H9 (cell line): ENCODE measurements at regions not wholly inside any gene's neighbourhood (a gene's known extent, or its start where the extent isn't known, plus 50 kb on each side); places are given as distances from the start of the nearest gene placed in this dataset.

ENCODE experiments used
- DNase-seq: peaks from one replicate; pipeline ENCODE4 v3.0.0-alpha.2; 2017
- H2AFZ ChIP-seq: one replicate; pipeline ENCODE4 v1.6.1; 2013; ENCODE audit warnings: mild to moderate bottlenecking, low read length, control low read depth, moderate library complexity
- H2AK5ac ChIP-seq: 2 replicates; pipeline ENCODE4 v1.6.1; 2013; ENCODE audit warnings: low read length, control low read depth, mixed read lengths; ENCODE audit not compliant: insufficient read length
- H2BK120ac ChIP-seq: one replicate; pipeline ENCODE4 v1.6.1; 2013; ENCODE audit warnings: low read depth, mild to moderate bottlenecking, low read length, control low read depth, inconsistent platforms; ENCODE audit not compliant: poor library complexity, severe bottlenecking
- H2BK12ac ChIP-seq: 2 replicates; pipeline ENCODE4 v1.6.1; 2013; ENCODE audit warnings: low read length, control low read depth, mixed read lengths, low read depth; ENCODE audit not compliant: insufficient read length
- H2BK15ac ChIP-seq: 2 replicates; pipeline ENCODE4 v1.6.1; 2013; ENCODE audit warnings: low read depth, low read length, control low read depth
- H2BK20ac ChIP-seq: one replicate; pipeline ENCODE4 v1.6.1; 2013; ENCODE audit warnings: low read depth, mild to moderate bottlenecking, low read length, control low read depth, inconsistent platforms; ENCODE audit not compliant: poor library complexity, severe bottlenecking
- H2BK5ac ChIP-seq: 2 replicates; pipeline ENCODE4 v1.6.1; 2013; ENCODE audit warnings: low read length, control low read depth, mixed read lengths; ENCODE audit not compliant: insufficient read length
- H3K14ac ChIP-seq: 2 replicates; pipeline ENCODE4 v1.6.1; 2013; ENCODE audit warnings: low read length, control low read depth; ENCODE audit not compliant: insufficient read depth
- H3K18ac ChIP-seq: 2 replicates; pipeline ENCODE4 v1.6.1; 2013; ENCODE audit warnings: low read depth, mild to moderate bottlenecking, mixed read lengths, low read length, control low read depth; ENCODE audit not compliant: insufficient read length
- H3K23ac ChIP-seq: 2 replicates; pipeline ENCODE4 v1.6.1; 2013; ENCODE audit warnings: low read length, control low read depth, mixed read lengths, low read depth; ENCODE audit not compliant: insufficient read length
- H3K23me2 ChIP-seq: 2 replicates; pipeline ENCODE4 v1.6.1; 2013; ENCODE audit warnings: low read depth, mild to moderate bottlenecking, mixed read lengths, low read length, control low read depth; ENCODE audit not compliant: insufficient read length, poor library complexity, severe bottlenecking
- H3K27ac ChIP-seq: 2 replicates; pipeline ENCODE4 v1.5.1; 2013; ENCODE audit warnings: low read length, control low read depth, mixed read lengths, low read depth; ENCODE audit not compliant: insufficient read length
- H3K27me3 ChIP-seq: 2 replicates; pipeline ENCODE4 v1.6.1; 2013; ENCODE audit warnings: low read length, control low read depth, inconsistent platforms; ENCODE audit not compliant: insufficient read depth
- H3K4ac ChIP-seq: 2 replicates; pipeline ENCODE4 v1.6.1; 2013; ENCODE audit warnings: low read depth, mild to moderate bottlenecking, control low read depth, inconsistent platforms, low read length, moderate library complexity
- H3K4me1 ChIP-seq: 2 replicates; pipeline ENCODE4 v1.6.1; 2013; ENCODE audit warnings: low read length, control low read depth, inconsistent platforms; ENCODE audit not compliant: insufficient read depth
- H3K4me2 ChIP-seq: 2 replicates; pipeline ENCODE4 v1.6.1; 2013; ENCODE audit warnings: low read length, control low read depth, mixed read lengths; ENCODE audit not compliant: insufficient read length, insufficient read depth
- H3K56ac ChIP-seq: 2 replicates; pipeline ENCODE4 v1.6.1; 2013; ENCODE audit warnings: low read depth, mild to moderate bottlenecking, mixed read lengths, low read length, control low read depth; ENCODE audit not compliant: insufficient read length
- H3K79me1 ChIP-seq: 2 replicates; pipeline ENCODE4 v1.6.1; 2013; ENCODE audit warnings: low read depth, mild to moderate bottlenecking, moderate library complexity, low read length, control low read depth, inconsistent platforms; ENCODE audit not compliant: insufficient read depth, poor library complexity, severe bottlenecking
- H3K79me2 ChIP-seq: 2 replicates; pipeline ENCODE4 v1.6.1; 2013; ENCODE audit warnings: low read length, control low read depth, inconsistent platforms; ENCODE audit not compliant: insufficient read depth
- H3K9ac ChIP-seq: 2 replicates; pipeline ENCODE4 v1.6.1; 2013; ENCODE audit warnings: low read length, control low read depth, mixed read lengths; ENCODE audit not compliant: insufficient read length; ENCODE audit errors: extremely low read depth
- H3K9me3 ChIP-seq: one replicate; pipeline ENCODE4 v1.6.1; 2013; ENCODE audit warnings: low read depth, low read length, inconsistent platforms; ENCODE audit not compliant: control insufficient read depth
- H3T11ph ChIP-seq: one replicate; pipeline ENCODE4 v1.6.1; 2013; ENCODE audit warnings: mild to moderate bottlenecking, low read length, control low read depth, inconsistent platforms
- H4K20me1 ChIP-seq: one replicate; pipeline ENCODE4 v1.6.1; 2013; ENCODE audit not compliant: control insufficient read depth, insufficient read length, insufficient read depth
- H4K5ac ChIP-seq: 2 replicates; pipeline ENCODE4 v1.6.1; 2013; ENCODE audit warnings: low read depth, mild to moderate bottlenecking, mixed read lengths, low read length, control low read depth; ENCODE audit not compliant: insufficient read length
- H4K8ac ChIP-seq: replicated peaks from 2 replicates; pipeline ENCODE4 v1.6.1; 2013; ENCODE audit warnings: low read length, control low read depth, mixed read lengths, low read depth; ENCODE audit not compliant: insufficient read length
- H4K91ac ChIP-seq: 2 replicates; pipeline ENCODE4 v1.6.1; 2013; ENCODE audit warnings: low read depth, mild to moderate bottlenecking, moderate library complexity, mixed read lengths, low read length, control low read depth; ENCODE audit not compliant: insufficient read length
- H3K27ac Mint-ChIP-seq, 3 experiments: 2 replicates in 2 of 3; 3 replicates in 1 of 3; pipeline ENCODE4 v1.8.0; 2020 to 2021; ENCODE audit warnings: mixed read lengths in 3 of 3, mild to moderate bottlenecking in 1 of 3, moderate library complexity in 1 of 3
- H3K27me3 Mint-ChIP-seq: 2 replicates; pipeline ENCODE4 v1.8.0; 2021; ENCODE audit warnings: low read depth, mild to moderate bottlenecking, moderate library complexity, mixed read lengths
- H3K36me3 Mint-ChIP-seq, 3 experiments: 2 replicates in 2 of 3; 3 replicates in 1 of 3; pipeline ENCODE4 v1.8.0; 2020 to 2021; ENCODE audit warnings: low read depth in 3 of 3, mixed read lengths in 3 of 3; ENCODE audit not compliant: insufficient read depth in 1 of 3
- H3K4me1 Mint-ChIP-seq, 2 experiments: 2 replicates each; pipeline ENCODE4 v1.8.0; 2020; ENCODE audit warnings: mixed read lengths in 2 of 2
- H3K4me3 Mint-ChIP-seq, 2 experiments: 2 replicates in 1 of 2; 3 replicates in 1 of 2; pipeline ENCODE4 v1.8.0; 2020 to 2021; ENCODE audit warnings: mild to moderate bottlenecking in 2 of 2, mixed read lengths in 2 of 2, moderate library complexity in 1 of 2
- H3K9me3 Mint-ChIP-seq, 2 experiments: 2 replicates in 1 of 2; 3 replicates in 1 of 2; pipeline ENCODE4 v1.8.0; 2020; ENCODE audit warnings: mild to moderate bottlenecking in 2 of 2, mixed read lengths in 2 of 2, moderate library complexity in 1 of 2
- WGBS: extraction: QIAGEN DNeasy Blood & Tissue Kit; methylation state at CpG from one replicate; pipeline ENCODE4 v1.1.7; 2013; ENCODE audit warnings: missing lambda C conversion rate, low lambda C conversion rate, mixed read lengths; ENCODE audit not compliant: insufficient read length; ENCODE audit errors: extremely low coverage; 5-methylcytosine and 5-hydroxymethylcytosine counted together
- TF ChIP-seq, protein P1 (sequence below): fragments of 200-600 bp; sonication (generic); conservative IDR thresholded peaks from 3 replicates; pipeline ENCODE4 v1.8.0; 2021; ENCODE audit warnings: antibody characterized with exemption, mild to moderate bottlenecking

DNA sequence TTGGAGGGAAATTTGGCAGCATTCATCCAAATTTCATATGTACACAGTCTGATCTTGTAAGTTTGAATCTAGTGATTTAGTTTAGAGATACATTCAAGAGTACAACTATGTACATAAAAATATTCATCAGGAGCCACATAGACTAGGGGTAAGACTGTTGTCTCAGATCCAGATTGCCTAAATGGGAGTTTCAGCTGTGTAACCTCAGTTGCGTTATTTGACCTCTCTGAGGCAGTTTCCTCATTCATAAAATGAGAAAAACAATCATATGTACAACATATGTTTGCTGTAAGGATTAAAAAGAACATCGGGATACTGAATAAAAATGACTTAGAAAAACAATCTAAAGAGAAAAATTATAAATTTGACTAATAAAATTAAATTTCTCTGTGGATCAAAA, 577.5 kb downstream of the RPL10L start:
- Histone ChIP-seq H2BK120ac (no peak overlapping the region), H2BK20ac (no peak overlapping the region), H3K23ac (no peak overlapping the region), H3K27me3 (no peaks in the 10 kb centered on the region), H3K4me1 (no peaks in the 10 kb centered on the region), H4K8ac (no peak overlapping the region), H2AFZ (no peak overlapping the region), H3K18ac (no peak overlapping the region), H3K79me2 (no peaks in the 10 kb centered on the region), H3K4me2 (no peak overlapping the region), H3K56ac (no peak overlapping the region), H4K20me1 (no peaks in the 10 kb centered on the region), H3K9ac (no peak overlapping the region), H3K9me3 (no peaks in the 10 kb centered on the region), H2BK5ac (no peak overlapping the region), H3K4ac (no peak overlapping the region), H3T11ph (no peak overlapping the region), H3K14ac (no peak overlapping the region), H2BK12ac (no peak overlapping the region), H4K5ac (no peak overlapping the region), H2BK15ac (no peak overlapping the region), H2AK5ac (no peak overlapping the region), H3K79me1 (no peaks in the 10 kb centered on the region), H4K91ac (no peak overlapping the region), H3K27ac (no peak overlapping the region), H3K23me2 (no peaks in the 10 kb centered on the region)
- no CpG with 5 or more reads among the region's 2 CpGs for WGBS
- H3K27ac Mint-ChIP-seq, result no peak overlapping the region
- TF ChIP-seq, protein P1, sequence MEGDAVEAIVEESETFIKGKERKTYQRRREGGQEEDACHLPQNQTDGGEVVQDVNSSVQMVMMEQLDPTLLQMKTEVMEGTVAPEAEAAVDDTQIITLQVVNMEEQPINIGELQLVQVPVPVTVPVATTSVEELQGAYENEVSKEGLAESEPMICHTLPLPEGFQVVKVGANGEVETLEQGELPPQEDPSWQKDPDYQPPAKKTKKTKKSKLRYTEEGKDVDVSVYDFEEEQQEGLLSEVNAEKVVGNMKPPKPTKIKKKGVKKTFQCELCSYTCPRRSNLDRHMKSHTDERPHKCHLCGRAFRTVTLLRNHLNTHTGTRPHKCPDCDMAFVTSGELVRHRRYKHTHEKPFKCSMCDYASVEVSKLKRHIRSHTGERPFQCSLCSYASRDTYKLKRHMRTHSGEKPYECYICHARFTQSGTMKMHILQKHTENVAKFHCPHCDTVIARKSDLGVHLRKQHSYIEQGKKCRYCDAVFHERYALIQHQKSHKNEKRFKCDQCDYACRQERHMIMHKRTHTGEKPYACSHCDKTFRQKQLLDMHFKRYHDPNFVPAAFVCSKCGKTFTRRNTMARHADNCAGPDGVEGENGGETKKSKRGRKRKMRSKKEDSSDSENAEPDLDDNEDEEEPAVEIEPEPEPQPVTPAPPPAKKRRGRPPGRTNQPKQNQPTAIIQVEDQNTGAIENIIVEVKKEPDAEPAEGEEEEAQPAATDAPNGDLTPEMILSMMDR, result no peak
- no peaks in the 10 kb centered on the region; a peak in 1 of 5 replicates for H3K9me3 Mint-ChIP-seq
- no peaks in the 10 kb centered on the region for H3K36me3 Mint-ChIP-seq
- no peak for DNase-seq
- H3K4me3 Mint-ChIP-seq, result no peak overlapping the region
- no peaks in the 10 kb centered on the region for H3K27me3 Mint-ChIP-seq
- no peaks in the 10 kb centered on the region for H3K4me1 Mint-ChIP-seq
